Transverse colon (tissue), 4 donors: ENCODE measurements at regions not wholly inside any gene's neighbourhood (a gene's known extent, or its start where the extent isn't known, plus 50 kb on each side); places are given as distances from the start of the nearest gene placed in this dataset.
"Not testable (repeated sequence)": the region's sequence is repeated elsewhere in the genome, so short reads cannot be mapped to it uniquely, and the experiment has no call there.

ENCODE experiments used
- DNase-seq: peaks from one replicate; pipeline ENCODE4 v3.0.0-alpha.2; 2019
- H3K27ac ChIP-seq, 4 donors: fragments of 200-600 bp; sonication (generic); 2 replicates each; pipeline ENCODE4 v1.5.1; 2016 to 2018; ENCODE audit warnings: inconsistent platforms in 4 of 4
- H3K27me3 ChIP-seq: fragments of 200-600 bp; sonication (generic); 2 replicates; pipeline ENCODE4 v1.5.1; 2017; ENCODE audit warnings: inconsistent platforms
- H3K36me3 ChIP-seq, 4 donors: fragments of 200-600 bp; sonication (generic); 2 replicates each; pipeline ENCODE4 v1.5.1; 2017 to 2019; ENCODE audit warnings: inconsistent platforms in 4 of 4
- H3K4me1 ChIP-seq, 4 donors: fragments of 200-600 bp; sonication (generic); 2 replicates each; pipeline ENCODE4 v1.5.1; 2017 to 2020; ENCODE audit warnings: inconsistent platforms in 4 of 4
- H3K4me3 ChIP-seq, 4 donors: fragments of 200-600 bp; sonication (generic); 1 replicate in 1 of 4; 2 replicates in 3 of 4; pipeline versions ENCODE4 v1.5.1 to v1.6.1; 2017 to 2019; ENCODE audit warnings: inconsistent platforms in 4 of 4
- H3K9me3 ChIP-seq, 2 donors: fragments of 200-600 bp; sonication (generic); 2 replicates each; pipeline ENCODE4 v1.5.1; 2017 to 2019; ENCODE audit warnings: inconsistent platforms in 2 of 2
- WGBS, 2 donors: methylation state at CpG; one replicate each; pipeline ENCODE4 v1.1.5; 2018; ENCODE audit warnings: low coverage in 1 of 2; 5-methylcytosine and 5-hydroxymethylcytosine counted together
- in situ Hi-C, 4 donors: fragments of 200-750 bp; cut with MboI; loops; one replicate each; pipeline versions ENCODE4 v1.15.0 to v1.15.1; 2017; ENCODE audit warnings: low sequenced_read_pairs in 3 of 4, low pct_ligation_motif_present in 1 of 4, low pct_unique_long_range_greater_than_20kb in 1 of 4
- intact Hi-C: fragments of 100-400 bp; cut with DNase I; formaldehyde crosslinking; loops from one replicate; pipeline ENCODE4 v1.15.1; 2023; ENCODE audit warnings: low total_unique reads

GRCh38 chr1:206311611-206312273 lies 108.4 kb downstream of the SRGAP2 start:
- H3K4me1 ChIP-seq, in situ Hi-C loops, H3K36me3 ChIP-seq, intact Hi-C loops, H3K4me3 ChIP-seq, H3K27me3 ChIP-seq, H3K9me3 ChIP-seq, H3K27ac ChIP-seq, DNase-seq: not testable (repeated sequence)
- WGBS, 2 donors: 89% methylated on average over 4 of the region's 7 CpGs; no CpG with 5 or more reads in 1 of the 2 donors

GRCh38 chr1:206312274-206312665 lies 108.9 kb downstream of the SRGAP2 start:
- H3K36me3 ChIP-seq, in situ Hi-C loops, intact Hi-C loops, H3K4me3 ChIP-seq, H3K27ac ChIP-seq, H3K27me3 ChIP-seq, H3K4me1 ChIP-seq, DNase-seq, H3K9me3 ChIP-seq: not testable (repeated sequence)
- 82% methylated on average over 5 of the region's 6 CpGs; no CpG with 5 or more reads in 1 of the 2 donors for WGBS, 2 donors

GRCh38 chr1:206314951-206315636 lies 111.8 kb downstream of the SRGAP2 start:
- intact Hi-C loops, H3K4me1 ChIP-seq, DNase-seq, H3K27me3 ChIP-seq, H3K4me3 ChIP-seq, H3K9me3 ChIP-seq, H3K27ac ChIP-seq, in situ Hi-C loops, H3K36me3 ChIP-seq: not testable (repeated sequence)
- WGBS, 2 donors: no CpG with 5 or more reads among the region's 6 CpGs

GRCh38 chr1:206316901-206317300 lies 113.6 kb downstream of the SRGAP2 start:
- intact Hi-C loops, in situ Hi-C loops, H3K27ac ChIP-seq, H3K4me1 ChIP-seq, H3K4me3 ChIP-seq, H3K27me3 ChIP-seq, H3K9me3 ChIP-seq, H3K36me3 ChIP-seq, DNase-seq: not testable (repeated sequence)
- no CpG with 5 or more reads among the region's 4 CpGs for WGBS, 2 donors

GRCh38 chr1:206317878-206318514 lies 114.7 kb downstream of the SRGAP2 start:
- H3K27me3 ChIP-seq, H3K4me3 ChIP-seq, H3K27ac ChIP-seq, intact Hi-C loops, H3K4me1 ChIP-seq, H3K9me3 ChIP-seq, H3K36me3 ChIP-seq, in situ Hi-C loops, DNase-seq: not testable (repeated sequence)
- 42 to 100% methylated on average over 2 to 4 of the region's 5 CpGs for WGBS, 2 donors

GRCh38 chr1:206320227-206320626 lies 116.9 kb downstream of the SRGAP2 start:
- H3K4me3 ChIP-seq, H3K9me3 ChIP-seq, DNase-seq, H3K4me1 ChIP-seq, in situ Hi-C loops, H3K27ac ChIP-seq, intact Hi-C loops, H3K36me3 ChIP-seq, H3K27me3 ChIP-seq: not testable (repeated sequence)
- WGBS, 2 donors: no CpG with 5 or more reads among the region's 2 CpGs

- H3K4me3 ChIP-seq, in situ Hi-C loops, DNase-seq, H3K9me3 ChIP-seq, H3K27me3 ChIP-seq, H3K27ac ChIP-seq, H3K36me3 ChIP-seq, H3K4me1 ChIP-seq, intact Hi-C loops: not testable (repeated sequence)
- 67% methylated on average over 3 of the region's 6 CpGs; no CpG with 5 or more reads in 1 of the 2 donors for WGBS, 2 donors
Observed at GRCh38 chr1:206326159-206326939, 123.0 kb downstream of the SRGAP2 start.

- DNase-seq, H3K4me3 ChIP-seq, in situ Hi-C loops, H3K9me3 ChIP-seq, H3K27ac ChIP-seq, H3K27me3 ChIP-seq, H3K36me3 ChIP-seq, H3K4me1 ChIP-seq, intact Hi-C loops: not testable (repeated sequence)
- 90% methylated on average over 1 of the region's 5 CpGs; no CpG with 5 or more reads in 1 of the 2 donors for WGBS, 2 donors
Observed at GRCh38 chr1:206331597-206331996, 128.3 kb downstream of the SRGAP2 start.

GRCh38 chr1:206333316-206333715 lies 130.0 kb downstream of the SRGAP2 start:
- no CpG with 5 or more reads among the region's 13 CpGs for WGBS, 2 donors
- DNase-seq, in situ Hi-C loops, H3K27me3 ChIP-seq, H3K36me3 ChIP-seq, intact Hi-C loops, H3K4me3 ChIP-seq, H3K4me1 ChIP-seq, H3K27ac ChIP-seq, H3K9me3 ChIP-seq: not testable (repeated sequence)

- intact Hi-C loops, DNase-seq, H3K9me3 ChIP-seq, H3K27ac ChIP-seq, in situ Hi-C loops, H3K27me3 ChIP-seq, H3K4me1 ChIP-seq, H3K36me3 ChIP-seq, H3K4me3 ChIP-seq: not testable (repeated sequence)
Observed at GRCh38 chr1:206333897-206334296, 130.6 kb downstream of the SRGAP2 start.
